ENCODE measurements at regions not wholly inside any gene's neighbourhood (a gene's known extent, or its start where the extent isn't known, plus 50 kb on each side); places are given as distances from the start of the nearest gene placed in this dataset.
"Not testable (repeated sequence)": the region's sequence is repeated elsewhere in the genome, so short reads cannot be mapped to it uniquely, and the experiment has no call there.

GRCh38 chr22:10934704-10935103 is 4593.3 kb upstream of the OR11H1 start:
- peak; percentile 7 for DNase-seq (ENCODE audit: low read depth)

GRCh38 chr22:10961043-10961860 is 4566.7 kb upstream of the OR11H1 start:
- DNase-seq (ENCODE audit: low read depth), result no peak

DNA sequence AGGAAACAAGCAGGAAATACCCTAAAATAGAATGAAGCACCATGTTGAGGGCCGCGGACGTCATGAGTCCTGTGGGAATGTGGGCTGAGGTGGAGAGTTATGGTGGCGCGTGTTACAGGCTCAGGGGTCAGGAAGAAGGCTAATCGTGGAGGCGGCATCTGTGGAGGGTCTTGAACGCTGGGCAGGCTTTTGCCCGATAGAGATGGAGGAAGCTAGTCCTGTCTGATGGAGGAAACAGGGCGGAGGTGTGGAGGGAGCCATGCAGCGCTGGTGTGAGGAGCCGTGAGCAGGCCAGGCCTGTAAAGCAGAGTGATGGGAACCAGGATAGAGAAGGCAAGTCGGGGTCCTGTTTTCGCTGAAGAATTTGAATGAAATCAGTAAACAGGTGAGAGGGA is 4566.1 kb upstream of the OR11H1 start:
- DNase-seq (ENCODE audit: low read depth), result not testable (repeated sequence)

Data from ELR (cell line).